ENCODE measurements at regions not wholly inside any gene's neighbourhood (a gene's known extent, or its start where the extent isn't known, plus 50 kb on each side); places are given as distances from the start of the nearest gene placed in this dataset.

DNA sequence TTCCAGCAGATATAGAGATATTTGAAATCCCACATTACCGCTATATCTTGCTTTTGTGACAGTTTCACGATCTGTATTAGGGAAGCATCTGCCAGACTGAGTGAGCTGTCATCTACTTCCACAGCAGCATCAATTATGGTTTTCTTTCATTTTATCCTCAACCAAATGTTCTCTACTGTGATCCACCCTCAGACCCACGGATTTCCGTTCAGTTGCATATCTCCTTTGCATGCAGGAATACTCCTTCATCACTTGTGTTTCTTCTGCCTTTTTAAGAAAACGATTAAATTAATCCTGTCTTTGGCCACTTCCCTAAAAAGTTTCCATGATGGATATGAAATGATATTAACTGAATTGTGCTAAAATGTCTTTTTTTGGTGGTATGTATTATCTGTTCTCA lies 262.1 kb upstream of the ADGRB3 start:
- H3K9me3 Mint-ChIP-seq = no peaks in the 10 kb centered on the region
- H3K4me1 Mint-ChIP-seq = no peaks in the 10 kb centered on the region
- TF ChIP-seq, protein P1, sequence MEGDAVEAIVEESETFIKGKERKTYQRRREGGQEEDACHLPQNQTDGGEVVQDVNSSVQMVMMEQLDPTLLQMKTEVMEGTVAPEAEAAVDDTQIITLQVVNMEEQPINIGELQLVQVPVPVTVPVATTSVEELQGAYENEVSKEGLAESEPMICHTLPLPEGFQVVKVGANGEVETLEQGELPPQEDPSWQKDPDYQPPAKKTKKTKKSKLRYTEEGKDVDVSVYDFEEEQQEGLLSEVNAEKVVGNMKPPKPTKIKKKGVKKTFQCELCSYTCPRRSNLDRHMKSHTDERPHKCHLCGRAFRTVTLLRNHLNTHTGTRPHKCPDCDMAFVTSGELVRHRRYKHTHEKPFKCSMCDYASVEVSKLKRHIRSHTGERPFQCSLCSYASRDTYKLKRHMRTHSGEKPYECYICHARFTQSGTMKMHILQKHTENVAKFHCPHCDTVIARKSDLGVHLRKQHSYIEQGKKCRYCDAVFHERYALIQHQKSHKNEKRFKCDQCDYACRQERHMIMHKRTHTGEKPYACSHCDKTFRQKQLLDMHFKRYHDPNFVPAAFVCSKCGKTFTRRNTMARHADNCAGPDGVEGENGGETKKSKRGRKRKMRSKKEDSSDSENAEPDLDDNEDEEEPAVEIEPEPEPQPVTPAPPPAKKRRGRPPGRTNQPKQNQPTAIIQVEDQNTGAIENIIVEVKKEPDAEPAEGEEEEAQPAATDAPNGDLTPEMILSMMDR (IDR thresholded peaks at IDR 0.05; ENCODE audit: unreplicated experiment in 3 of 3) = no peak
- H3K4me3 Mint-ChIP-seq = no peak overlapping the region
- no peak overlapping the region for H3K27ac Mint-ChIP-seq
- H3K36me3 Mint-ChIP-seq (ENCODE audit: low read depth) = no peaks in the 10 kb centered on the region
- no peaks in the 10 kb centered on the region for H3K27me3 Mint-ChIP-seq (ENCODE audit: low read depth)

- H3K27me3 Mint-ChIP-seq (ENCODE audit: low read depth) = no peaks in the 10 kb centered on the region
- TF ChIP-seq, protein P1 (IDR thresholded peaks at IDR 0.05; ENCODE audit: unreplicated experiment in 3 of 3) = no peak
- H3K4me3 Mint-ChIP-seq = no peak overlapping the region
- no peaks in the 10 kb centered on the region for H3K4me1 Mint-ChIP-seq
- H3K36me3 Mint-ChIP-seq (ENCODE audit: low read depth) = no peaks in the 10 kb centered on the region
- H3K9me3 Mint-ChIP-seq = no peaks in the 10 kb centered on the region
- no peak overlapping the region for H3K27ac Mint-ChIP-seq
These were observed 266.2 kb upstream of the ADGRB3 start for GRCh38 chr6:68368845-68369244.

GRCh38 chr6:68364271-68364805 lies 270.7 kb upstream of the ADGRB3 start:
- no peak overlapping the region for H3K4me3 Mint-ChIP-seq
- no peaks in the 10 kb centered on the region for H3K4me1 Mint-ChIP-seq
- TF ChIP-seq, protein P1 (IDR thresholded peaks at IDR 0.05; ENCODE audit: unreplicated experiment in 3 of 3) = no peak
- no peak overlapping the region for H3K27ac Mint-ChIP-seq
- H3K27me3 Mint-ChIP-seq (ENCODE audit: low read depth) = no peaks in the 10 kb centered on the region
- H3K36me3 Mint-ChIP-seq (ENCODE audit: low read depth) = no peaks in the 10 kb centered on the region
- peaks cover 6% of the 10 kb centered on the region for H3K9me3 Mint-ChIP-seq

GRCh38 chr6:68343901-68344300 lies 291.2 kb upstream of the ADGRB3 start:
- Mint-ChIP-seq H3K9me3 (no peaks in the 10 kb centered on the region), H3K36me3 (ENCODE audit: low read depth) (no peaks in the 10 kb centered on the region), H3K4me1 (no peaks in the 10 kb centered on the region), H3K27me3 (ENCODE audit: low read depth) (no peaks in the 10 kb centered on the region), H3K4me3 (no peak overlapping the region), H3K27ac (no peak overlapping the region)
- TF ChIP-seq, protein P1 (IDR thresholded peaks at IDR 0.05; ENCODE audit: unreplicated experiment in 3 of 3) = peak in 2 of 3 experiments; percentile 31 to 43

GRCh38 chr6:68342286-68342685 lies 292.8 kb upstream of the ADGRB3 start:
- Mint-ChIP-seq H3K36me3 (ENCODE audit: low read depth) (no peaks in the 10 kb centered on the region), H3K27ac (no peak overlapping the region), H3K4me3 (no peak overlapping the region), H3K4me1 (no peaks in the 10 kb centered on the region), H3K27me3 (ENCODE audit: low read depth) (no peaks in the 10 kb centered on the region), H3K9me3 (no peaks in the 10 kb centered on the region)
- TF ChIP-seq, protein P1 (IDR thresholded peaks at IDR 0.05; ENCODE audit: unreplicated experiment in 3 of 3) = no peak

- TF ChIP-seq, protein P1 (IDR thresholded peaks at IDR 0.05; ENCODE audit: unreplicated experiment in 3 of 3) = no peak
- H3K27me3 Mint-ChIP-seq (ENCODE audit: low read depth) = no peaks in the 10 kb centered on the region
- no peaks in the 10 kb centered on the region for H3K9me3 Mint-ChIP-seq
- H3K36me3 Mint-ChIP-seq (ENCODE audit: low read depth) = no peaks in the 10 kb centered on the region
- no peak overlapping the region for H3K4me3 Mint-ChIP-seq
- H3K4me1 Mint-ChIP-seq = no peaks in the 10 kb centered on the region
- no peak overlapping the region for H3K27ac Mint-ChIP-seq
These were observed 295.5 kb upstream of the ADGRB3 start for GRCh38 chr6:68339488-68340131.

All from nephron (organoid).